ENCODE measurements at regions not wholly inside any gene's neighbourhood (a gene's known extent, or its start where the extent isn't known, plus 50 kb on each side); places are given as distances from the start of the nearest gene placed in this dataset.

DNA sequence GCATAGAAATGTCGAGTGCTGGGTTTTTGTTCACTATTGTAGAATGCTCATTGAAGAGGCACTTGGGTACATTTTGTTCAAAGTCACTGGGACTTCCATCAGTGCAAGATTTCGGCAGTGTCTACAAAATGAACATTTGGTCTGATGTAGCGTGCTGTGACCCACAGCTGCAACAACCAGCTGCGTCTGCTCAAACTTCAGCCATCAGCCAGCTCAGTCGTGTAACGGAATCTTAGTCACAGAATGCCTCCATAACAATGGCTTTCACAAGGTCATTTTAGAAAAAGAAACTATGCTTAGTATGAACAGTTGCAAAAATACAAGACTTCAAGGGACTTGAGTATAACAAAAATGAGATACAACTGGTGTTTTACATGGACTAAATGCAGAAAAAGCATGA is 828.1 kb upstream of the GRAMD2B start (continued):
- TF ChIP-seq ZBTB33 (IDR thresholded peaks at IDR 0.05) (no peak), NBN (IDR thresholded peaks at IDR 0.05) (no peak)

- Histone ChIP-seq H3K27ac (ENCODE audit: control insufficient read depth, insufficient read depth) (no peak overlapping the region), H3K9ac (ENCODE audit: control insufficient read depth, insufficient read depth, low read length) (no peak overlapping the region), H3K4me2 (ENCODE audit: control insufficient read depth, insufficient read depth) (no peak overlapping the region), H2AFZ (ENCODE audit: control insufficient read depth, low read depth, low read length) (no peak overlapping the region), H3K36me3 (ENCODE audit: control insufficient read depth in 2 of 2, insufficient read depth in 2 of 2, low read length in 1 of 2) (no peaks in the 10 kb centered on the region), H3K9me3 (replicated peaks; ENCODE audit: control insufficient read depth, insufficient read depth, low read length) (no peaks in the 10 kb centered on the region), H3K4me1 (ENCODE audit: control insufficient read depth, insufficient read depth, low read length) (no peaks in the 10 kb centered on the region), H3K4me3 (no peak overlapping the region), H3K27me3 (replicated peaks in 1 of 2; ENCODE audit: control insufficient read depth in 2 of 2, insufficient read depth in 2 of 2, low read length in 1 of 2) (no peaks in the 10 kb centered on the region), H3K79me2 (ENCODE audit: control insufficient read depth, insufficient read depth, low read length) (no peaks in the 10 kb centered on the region), H4K20me1 (ENCODE audit: control insufficient read depth, insufficient read depth) (no peaks in the 10 kb centered on the region)
- ATAC-seq, result no peak
- intact Hi-C loops (cut with micrococcal nuclease; ENCODE audit: unreplicated experiment) (no loop called here), in situ Hi-C loops (cut with MboI) (no loop called here)
- 58% methylated on average over 3 of the region's 3 CpGs for WGBS (ENCODE audit: insufficient coverage, insufficient replicate concordance, low lambda C conversion rate, missing lambda C conversion rate)
- POLR2A ChIA-PET, result no interaction called here
- SMC1A ChIA-PET (ENCODE audit: uncharacterized antibody, unreplicated experiment), result no interaction called here
- TF ChIP-seq ZNF217 (IDR thresholded peaks at IDR 0.05), result no peak
- TF ChIP-seq SIN3A (IDR thresholded peaks at IDR 0.05; ENCODE audit: low read depth, low read length), result no peak
- no peak for TF ChIP-seq TBL1XR1 (IDR thresholded peaks at IDR 0.05; ENCODE audit: low read depth, low read length)
- no peak for TF ChIP-seq PAX8 (IDR thresholded peaks at IDR 0.05)
- no peak for TF ChIP-seq MYC (IDR thresholded peaks at IDR 0.05; ENCODE audit: insufficient read depth, insufficient read length, insufficient replicate concordance, low read length, severe bottlenecking)
- no peak for TF ChIP-seq ZNF384 (IDR thresholded peaks at IDR 0.05; ENCODE audit: borderline replicate concordance, low read depth, low read length)
- TF ChIP-seq ASH2L (IDR thresholded peaks at IDR 0.05; ENCODE audit: borderline replicate concordance, low read depth), result no peak
- TF ChIP-seq ESRRA (IDR thresholded peaks at IDR 0.05; ENCODE audit: low read length), result no peak
- no peak for TF ChIP-seq ELK1 (IDR thresholded peaks at IDR 0.05; ENCODE audit: low read depth, low read length)
- TF ChIP-seq SIX5 (IDR thresholded peaks at IDR 0.05; ENCODE audit: low read depth, low read length, severe bottlenecking), result no peak
- no peak for TF ChIP-seq BCL11A (IDR thresholded peaks at IDR 0.05; ENCODE audit: low read depth, low read length)
- TF ChIP-seq CEBPZ (IDR thresholded peaks at IDR 0.05; ENCODE audit: low read depth, low read length), result no peak
- CTCF ChIA-PET, result no interaction called here
- RAD21 ChIA-PET (ENCODE audit: unreplicated experiment), result no interaction called here
- no TSS peak for BruUV-seq (replicated peaks)
- no peak for DNase-seq (ENCODE audit: low read depth, low spot score)
- FAIRE-seq, result no peak
Measured at GRCh38 chr5:125595845-125596244, 827.4 kb upstream of the GRAMD2B start.

Data from GM12878 (cell line).